ENCODE measurements at regions not wholly inside any gene's neighbourhood (a gene's known extent, or its start where the extent isn't known, plus 50 kb on each side); places are given as distances from the start of the nearest gene placed in this dataset.

DNA sequence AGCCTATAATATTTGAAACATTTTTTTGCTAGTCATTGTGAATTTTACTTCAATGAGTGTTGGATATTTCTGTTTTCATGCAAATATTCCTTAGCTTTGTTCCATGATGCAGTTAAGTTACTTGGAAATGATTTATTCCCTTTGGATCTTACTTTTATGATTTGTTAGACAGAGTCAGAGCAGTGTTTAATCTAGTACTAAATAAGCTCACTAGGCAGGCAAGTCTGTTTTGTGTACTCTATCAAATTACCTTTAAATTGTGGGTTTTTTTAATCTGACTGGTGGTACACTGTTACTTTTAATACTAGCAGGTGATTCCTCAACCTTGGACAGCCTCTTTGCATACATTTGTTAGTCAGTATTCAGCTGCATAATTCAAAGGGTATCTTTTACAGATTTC lies 173.3 kb upstream of the MBNL1 start:
- TF ChIP-seq, protein P1, sequence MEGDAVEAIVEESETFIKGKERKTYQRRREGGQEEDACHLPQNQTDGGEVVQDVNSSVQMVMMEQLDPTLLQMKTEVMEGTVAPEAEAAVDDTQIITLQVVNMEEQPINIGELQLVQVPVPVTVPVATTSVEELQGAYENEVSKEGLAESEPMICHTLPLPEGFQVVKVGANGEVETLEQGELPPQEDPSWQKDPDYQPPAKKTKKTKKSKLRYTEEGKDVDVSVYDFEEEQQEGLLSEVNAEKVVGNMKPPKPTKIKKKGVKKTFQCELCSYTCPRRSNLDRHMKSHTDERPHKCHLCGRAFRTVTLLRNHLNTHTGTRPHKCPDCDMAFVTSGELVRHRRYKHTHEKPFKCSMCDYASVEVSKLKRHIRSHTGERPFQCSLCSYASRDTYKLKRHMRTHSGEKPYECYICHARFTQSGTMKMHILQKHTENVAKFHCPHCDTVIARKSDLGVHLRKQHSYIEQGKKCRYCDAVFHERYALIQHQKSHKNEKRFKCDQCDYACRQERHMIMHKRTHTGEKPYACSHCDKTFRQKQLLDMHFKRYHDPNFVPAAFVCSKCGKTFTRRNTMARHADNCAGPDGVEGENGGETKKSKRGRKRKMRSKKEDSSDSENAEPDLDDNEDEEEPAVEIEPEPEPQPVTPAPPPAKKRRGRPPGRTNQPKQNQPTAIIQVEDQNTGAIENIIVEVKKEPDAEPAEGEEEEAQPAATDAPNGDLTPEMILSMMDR (IDR thresholded peaks at IDR 0.05; ENCODE audit: low read depth, low read length, poor library complexity, severe bottlenecking): no peak
- TF ChIP-seq EZH2phosphoT487 (IDR thresholded peaks at IDR 0.05; ENCODE audit: borderline replicate concordance, low read length): no peak
